GM18858 (cell line): ENCODE measurements at regions not wholly inside any gene's neighbourhood (a gene's known extent, or its start where the extent isn't known, plus 50 kb on each side); places are given as distances from the start of the nearest gene placed in this dataset.
"Not testable (repeated sequence)": the region's sequence is repeated elsewhere in the genome, so short reads cannot be mapped to it uniquely, and the experiment has no call there.

ENCODE experiments used
- ATAC-seq: cut with Tn5 transposase; IDR thresholded peaks from one replicate; pipeline ENCODE4 v1.9.1; 2021; ENCODE audit not compliant: unreplicated experiment

DNA sequence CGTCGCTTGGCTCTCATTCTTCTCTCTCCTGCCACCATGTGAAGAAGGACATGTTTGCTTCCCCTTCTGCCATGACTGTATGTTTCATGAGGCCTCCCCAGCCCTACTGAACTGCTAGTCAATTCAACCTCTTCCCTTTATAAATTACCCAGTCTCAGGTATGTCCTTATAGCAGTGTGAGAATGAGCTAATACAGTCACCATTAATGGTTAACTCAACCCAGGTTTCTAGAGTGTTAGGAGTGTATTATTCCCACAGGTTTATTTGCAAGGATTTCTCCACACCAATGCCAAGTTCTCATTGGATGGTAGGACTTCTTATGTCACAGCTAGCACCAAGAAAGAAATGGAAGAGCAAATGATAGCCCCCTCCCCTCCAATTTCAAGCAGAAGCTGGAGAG, 71.9 kb downstream of the DYNAP start:
- no peak for ATAC-seq

DNA sequence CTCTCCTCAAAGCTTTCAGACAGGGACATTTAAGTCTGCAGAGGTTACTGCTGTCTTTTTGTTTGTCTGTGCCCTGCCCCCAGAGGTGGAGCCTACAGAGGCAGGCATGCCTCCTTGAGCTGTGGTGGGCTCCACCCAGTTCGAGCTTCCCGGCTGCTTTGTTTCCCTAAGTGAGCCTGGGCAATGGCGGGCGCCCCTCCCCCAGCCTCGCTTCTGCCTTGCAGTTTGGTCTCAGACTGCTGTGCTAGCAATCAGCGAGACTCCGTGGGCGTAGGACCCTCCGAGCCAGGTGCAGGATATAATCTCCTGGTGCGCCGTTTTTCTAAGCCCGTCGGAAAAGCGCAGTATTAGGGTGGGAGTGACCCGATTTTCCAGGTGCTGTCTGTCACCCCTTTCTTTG, 78.7 kb downstream of the DYNAP start:
- ATAC-seq: not testable (repeated sequence)

DNA sequence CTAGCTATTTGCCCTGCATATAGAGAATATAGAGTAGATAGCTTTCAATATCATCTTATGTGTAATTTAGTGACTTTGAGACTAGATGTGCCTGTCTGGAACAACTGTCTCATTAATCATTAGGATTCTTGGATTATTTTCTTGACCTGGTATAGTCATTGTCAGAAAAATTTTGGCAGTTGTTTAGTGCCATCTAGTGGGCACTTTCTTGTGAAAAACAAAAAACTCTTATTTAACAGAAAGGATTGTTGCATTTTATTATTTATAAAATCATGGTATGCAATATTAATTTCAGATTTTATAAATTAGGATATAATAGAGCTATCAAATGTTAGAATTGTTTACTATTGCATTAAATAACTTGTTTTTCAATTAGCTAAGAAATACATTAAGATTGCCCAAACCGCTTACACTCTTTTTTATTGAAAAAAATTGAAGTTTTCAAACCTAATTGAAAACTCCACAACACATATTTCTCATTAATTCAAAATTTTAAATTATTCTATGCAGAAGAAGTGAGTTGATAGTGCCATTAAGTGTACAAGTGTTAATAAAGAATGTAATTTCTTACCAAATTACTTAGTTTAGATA, 80.3 kb downstream of the DYNAP start:
- ATAC-seq: no peak

DNA sequence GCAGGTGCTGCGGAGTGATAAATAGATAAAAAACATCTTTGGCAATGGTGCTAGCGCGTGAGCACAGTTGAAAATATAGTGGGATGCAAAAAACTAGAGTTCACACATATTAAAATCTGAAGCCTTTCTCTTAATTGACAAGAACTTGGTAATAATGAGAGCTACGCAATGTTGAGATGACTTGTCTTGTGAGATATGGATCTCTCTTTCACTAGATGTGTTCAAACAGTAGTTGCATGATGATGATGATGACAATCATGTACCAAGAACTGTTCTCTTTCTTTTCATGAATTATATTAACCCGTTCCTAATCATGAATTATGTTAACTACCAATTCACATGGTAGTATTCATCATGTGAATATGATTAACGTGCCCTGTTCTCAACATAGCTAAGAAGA, 81.1 kb downstream of the DYNAP start:
- ATAC-seq: no peak

DNA sequence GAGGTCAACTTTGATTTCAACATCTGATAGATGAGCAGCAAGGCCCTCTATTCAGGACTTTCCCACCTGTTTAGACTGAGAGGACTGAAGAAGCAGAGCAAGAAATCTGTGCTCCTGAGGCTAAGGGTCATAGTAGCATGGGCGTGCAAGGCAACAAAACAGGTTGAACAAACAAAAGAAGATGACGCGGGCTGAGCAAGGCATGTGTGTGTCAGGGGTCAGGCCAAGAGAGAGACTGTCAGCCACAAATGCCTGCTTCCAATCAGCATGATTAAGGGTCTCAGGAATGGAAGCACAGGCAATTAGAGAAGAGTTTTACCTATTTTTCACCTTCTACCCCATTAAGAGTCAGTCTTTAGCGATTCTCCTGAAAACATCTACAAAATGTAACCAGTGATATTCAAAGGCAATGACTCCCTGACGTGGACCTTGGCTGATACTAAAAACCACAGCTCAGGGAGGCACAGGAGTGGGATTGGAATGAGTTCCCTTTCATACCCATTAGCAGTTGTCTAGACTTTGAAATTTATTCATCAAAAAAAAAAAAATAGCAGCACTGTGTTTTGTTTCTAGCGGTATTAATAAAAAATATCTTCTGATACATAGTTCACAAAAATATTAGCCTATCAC, 81.9 kb downstream of the DYNAP start:
- ATAC-seq: no peak

DNA sequence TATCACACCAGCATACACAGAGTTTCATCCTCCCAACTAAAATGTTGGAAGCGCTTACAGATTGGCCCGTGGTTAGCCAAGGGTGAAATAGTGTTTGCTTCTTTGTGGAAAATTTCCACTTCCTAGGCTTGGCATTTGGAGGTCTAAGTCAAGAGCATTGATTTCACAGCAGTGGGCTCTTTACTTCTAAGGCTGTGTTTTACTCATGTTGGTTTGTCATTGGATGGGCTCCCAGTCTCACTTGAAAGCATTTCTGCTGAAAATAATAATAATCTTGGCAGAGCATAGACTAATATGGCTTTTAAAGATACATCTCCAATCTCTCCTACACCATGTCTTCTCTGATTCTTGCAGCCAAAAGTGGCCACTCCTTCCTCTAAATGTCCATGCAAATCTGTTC, 82.9 kb downstream of the DYNAP start:
- ATAC-seq: no peak

DNA sequence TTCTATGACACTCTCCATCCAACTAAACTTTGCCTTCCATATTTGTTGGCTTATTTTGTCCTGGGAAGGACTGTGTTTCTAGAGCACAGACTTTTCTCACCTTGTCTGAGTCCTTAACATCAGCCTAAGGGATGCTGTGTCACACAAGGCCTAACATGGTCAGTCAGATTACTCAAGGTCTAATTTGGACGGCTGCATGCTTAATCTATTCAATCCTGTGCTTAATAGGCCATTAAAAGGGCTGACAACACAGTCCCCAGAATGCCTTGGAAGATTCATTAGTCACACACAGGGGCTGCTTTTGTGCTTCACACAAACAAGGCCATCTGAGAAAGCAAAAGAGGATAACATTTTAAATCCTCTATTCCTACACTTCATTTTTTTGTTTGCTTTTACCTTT, 84.0 kb downstream of the DYNAP start:
- ATAC-seq: no peak

DNA sequence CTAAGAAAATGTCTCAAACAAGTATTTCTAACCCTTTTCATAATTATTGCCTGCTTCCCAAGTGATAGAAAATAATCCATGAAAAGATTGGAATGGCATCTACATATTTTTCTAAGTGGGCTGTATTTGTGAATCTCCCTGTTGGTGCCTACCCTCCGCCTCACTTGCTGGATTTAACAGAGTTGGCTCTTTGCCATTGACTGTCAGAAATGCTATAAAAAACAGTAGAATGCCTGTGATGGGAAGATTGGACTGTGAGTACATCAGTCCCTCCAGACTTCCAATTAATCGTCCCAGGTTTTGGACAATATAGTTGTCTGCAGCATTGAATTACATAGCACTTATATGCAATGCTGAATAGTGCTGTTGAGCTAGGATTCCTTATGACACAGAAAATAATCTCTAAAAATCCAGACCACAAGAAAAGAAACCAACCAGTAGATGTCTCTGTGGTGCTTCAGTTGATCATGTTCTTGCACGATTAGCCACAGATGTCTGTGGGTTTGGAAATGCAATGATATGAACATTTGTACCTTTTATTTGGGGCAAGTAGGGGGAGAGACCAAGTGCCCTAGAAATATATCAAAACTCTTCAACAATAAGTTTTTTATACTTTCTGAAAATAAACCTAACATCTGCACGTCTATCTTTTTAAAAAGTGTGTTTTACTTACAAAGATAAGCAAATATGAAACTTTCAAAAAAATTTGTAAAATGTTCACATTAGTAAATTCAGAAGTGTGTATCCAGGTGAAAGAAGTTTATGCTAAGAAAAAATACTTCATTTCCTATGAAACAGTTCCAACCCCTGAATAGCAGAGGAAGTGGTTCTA, 88.5 kb downstream of the DYNAP start:
- peak; percentile 50 for ATAC-seq

DNA sequence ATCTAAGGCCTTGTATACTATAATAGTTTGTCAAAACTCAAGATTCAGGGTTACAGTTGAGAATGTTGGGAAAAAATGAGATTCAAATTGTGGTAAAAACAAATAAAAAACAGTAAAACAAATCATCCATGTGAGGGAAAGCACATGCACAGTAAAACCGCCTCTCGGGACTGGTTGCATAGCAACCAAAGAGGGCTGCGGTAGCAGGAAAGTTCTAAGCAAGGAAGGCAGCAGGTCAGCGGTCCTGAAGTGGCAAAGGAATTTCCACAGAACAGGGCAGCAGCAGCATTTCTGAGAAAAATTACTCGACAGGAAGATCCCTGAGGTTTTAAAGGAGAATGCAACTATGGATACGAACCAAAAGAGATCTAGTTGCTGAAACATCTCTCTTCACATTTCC, 93.7 kb downstream of the DYNAP start:
- ATAC-seq: no peak

DNA sequence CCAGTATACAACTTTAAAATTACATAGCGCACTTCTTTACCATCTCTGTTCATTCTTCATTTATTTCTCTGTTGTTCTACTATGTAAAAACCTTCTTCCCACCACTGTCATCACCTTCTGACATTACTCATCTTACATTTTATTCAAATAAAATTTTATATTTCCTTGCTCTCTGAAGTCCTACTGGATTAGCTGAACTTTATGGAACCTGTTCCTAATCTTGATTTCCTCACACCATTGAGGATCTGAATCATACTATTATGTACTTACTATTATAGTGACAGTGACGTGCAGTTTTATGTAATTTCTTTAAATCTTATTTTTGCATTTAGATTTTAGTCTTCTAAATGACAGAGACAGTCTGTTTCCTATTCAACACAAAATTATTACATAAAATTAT, 98.3 kb downstream of the DYNAP start:
- ATAC-seq: no peak

DNA sequence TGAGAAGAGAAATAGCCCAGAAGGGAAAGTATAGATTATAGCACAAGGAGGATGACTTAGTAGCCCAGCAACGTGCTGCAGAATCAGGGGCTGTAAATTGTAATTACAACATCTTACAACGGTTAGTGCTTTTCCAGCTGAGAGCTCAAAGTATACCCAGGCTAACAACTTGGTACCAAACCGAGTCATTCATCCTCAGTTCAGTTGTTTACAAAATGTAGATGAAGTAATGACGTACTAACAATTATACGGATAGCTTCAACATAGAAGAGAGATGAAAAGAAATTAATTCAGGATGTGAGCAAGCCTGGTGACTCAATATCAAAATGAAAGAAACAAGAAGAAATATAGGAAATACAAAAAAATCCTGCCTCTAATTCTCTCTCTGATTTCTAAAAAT, 99.2 kb downstream of the DYNAP start:
- ATAC-seq: no peak

DNA sequence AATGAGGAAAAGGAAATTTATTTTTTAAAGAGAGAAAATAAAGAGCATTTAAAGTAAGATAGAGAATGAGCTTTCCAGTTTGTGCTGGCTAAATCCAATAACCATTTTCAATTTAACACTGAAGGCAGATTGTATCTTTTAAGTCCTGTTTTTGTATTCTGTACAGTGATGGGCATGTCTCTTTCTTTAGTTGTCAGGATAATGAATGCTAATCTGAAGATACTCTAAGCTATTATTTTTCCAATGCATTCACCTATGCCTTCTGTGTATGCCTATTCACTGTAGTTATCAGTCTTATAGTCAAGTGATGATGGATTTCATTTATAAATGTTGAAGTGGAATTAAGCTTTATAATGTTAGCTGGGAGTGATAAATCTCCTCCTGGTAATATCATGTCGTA, 101.4 kb downstream of the DYNAP start:
- ATAC-seq: no peak

DNA sequence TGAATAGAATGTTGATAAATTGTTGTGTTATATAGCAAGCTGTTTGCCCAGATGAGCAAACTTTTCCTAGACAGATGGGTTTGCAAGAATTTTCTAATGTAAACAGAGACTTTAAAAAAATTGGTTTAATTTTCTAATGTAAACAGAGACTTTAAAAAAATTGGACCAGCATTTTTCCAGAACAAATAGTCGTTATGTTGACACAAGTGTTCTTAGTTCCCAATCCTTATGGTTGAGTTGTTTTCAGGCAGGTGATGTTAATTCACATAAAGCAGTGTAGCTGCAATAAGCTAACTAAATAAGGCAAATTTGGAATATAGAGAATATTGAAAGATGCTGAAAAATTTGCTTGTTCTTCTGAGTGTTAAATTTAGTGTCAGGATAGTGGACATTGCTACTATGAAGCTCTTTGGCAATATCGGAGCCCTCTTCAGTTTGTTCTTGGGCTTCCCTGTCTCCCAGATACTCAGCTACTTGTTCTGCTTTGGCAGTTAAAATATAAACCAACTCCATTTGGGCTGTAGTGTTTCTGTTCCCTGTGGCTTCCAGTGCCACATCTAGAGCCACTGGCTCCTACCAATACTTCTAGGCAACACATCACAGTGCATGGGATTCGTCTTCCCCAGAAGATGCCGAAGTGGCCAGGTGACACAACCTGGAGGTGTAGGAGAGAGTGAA, 105.7 kb downstream of the DYNAP start:
- ATAC-seq: no peak

DNA sequence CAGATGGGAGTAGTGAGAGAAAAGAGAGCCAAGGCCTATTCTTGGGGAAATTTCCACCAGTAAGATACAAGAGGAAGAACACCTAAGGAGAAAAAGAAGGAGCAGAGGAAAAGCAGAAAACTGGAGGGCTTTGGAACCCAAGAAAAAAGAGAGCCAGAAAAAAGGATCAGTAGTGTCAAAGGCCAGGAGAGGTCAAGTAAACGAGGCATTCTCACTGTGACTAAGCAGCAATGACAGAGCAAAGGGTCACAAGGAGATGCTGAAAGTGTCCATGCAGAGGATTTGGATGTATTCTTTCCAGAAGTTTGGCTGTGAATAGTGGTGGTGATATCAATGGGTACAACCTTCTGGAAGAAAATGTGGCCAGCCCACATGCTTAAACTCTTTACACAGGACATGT, 109.5 kb downstream of the DYNAP start:
- ATAC-seq: no peak

DNA sequence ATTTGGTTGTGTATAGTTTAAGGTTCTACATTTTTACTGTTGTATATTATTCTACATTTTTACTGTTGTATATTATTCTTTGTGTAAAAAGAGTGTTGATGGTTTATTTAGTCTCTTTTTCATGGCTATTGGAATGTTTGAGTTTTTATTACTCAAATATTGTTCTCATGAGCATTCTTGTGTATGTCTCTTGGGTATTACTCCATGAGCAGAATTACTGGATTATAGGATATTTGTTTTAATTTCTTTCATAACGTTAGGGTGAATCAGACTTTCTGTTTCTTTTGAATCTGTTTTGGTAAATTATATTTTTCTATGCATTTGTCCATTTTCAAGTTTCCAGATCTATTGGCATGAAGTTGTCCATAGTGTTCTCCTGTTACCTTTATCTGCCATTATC, 111.6 kb downstream of the DYNAP start:
- no peak for ATAC-seq

DNA sequence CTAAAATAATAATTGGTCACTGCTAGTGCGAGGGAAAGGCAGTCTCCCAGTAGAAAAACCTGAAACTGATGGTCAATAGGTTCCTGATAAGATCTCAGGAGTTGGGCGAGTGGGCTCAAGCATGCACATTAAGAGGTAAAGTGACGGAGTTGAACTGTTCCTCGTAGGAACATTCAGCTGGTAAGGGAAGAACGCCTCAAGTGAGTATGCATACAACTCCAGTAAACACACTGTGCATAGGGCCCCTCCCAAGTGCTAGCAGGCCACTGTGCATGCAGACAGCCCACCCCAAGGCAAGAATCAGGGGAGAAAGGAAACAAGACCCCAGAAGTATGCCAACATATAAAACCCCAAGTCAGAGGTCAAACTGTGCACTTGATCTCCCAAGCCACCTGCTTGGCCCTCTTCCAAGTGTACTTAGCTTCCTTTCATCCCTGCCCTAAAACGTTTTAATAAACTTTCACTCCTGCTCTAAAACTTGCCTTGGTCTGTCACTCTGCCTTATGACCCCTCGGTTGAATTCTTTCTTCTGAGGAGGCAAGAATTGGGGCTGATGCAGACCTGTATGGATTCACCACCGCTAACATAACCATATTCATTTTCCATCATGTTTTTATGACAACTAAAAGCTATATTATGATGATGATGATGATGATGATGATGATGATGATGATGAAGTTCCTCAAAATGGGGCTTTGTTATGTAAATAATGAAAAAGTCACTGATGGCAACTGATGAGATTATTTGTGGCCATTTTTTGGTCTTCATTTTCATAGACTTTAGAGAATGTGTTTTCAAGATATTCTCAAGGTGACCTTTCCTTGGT, 118.0 kb upstream of the RAB27B start:
- ATAC-seq: no peak

DNA sequence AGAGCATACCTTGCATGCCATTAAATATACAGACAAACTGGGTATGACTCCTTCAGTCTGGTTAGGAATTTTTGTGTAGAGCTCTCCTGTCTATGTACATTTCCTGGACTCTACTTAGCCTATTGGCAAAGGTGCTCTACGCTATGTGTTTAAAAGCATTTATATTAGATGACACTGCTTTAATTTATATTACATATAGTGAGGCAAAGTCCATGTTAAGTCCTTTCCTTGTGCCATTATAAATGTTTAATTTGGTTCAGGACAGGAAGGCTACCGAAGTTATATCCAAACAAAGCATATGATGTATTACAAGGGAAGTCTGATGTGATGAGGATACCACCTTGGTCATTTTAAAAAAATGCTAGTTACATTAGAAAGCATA, 117.4 kb upstream of the RAB27B start:
- no peak for ATAC-seq

DNA sequence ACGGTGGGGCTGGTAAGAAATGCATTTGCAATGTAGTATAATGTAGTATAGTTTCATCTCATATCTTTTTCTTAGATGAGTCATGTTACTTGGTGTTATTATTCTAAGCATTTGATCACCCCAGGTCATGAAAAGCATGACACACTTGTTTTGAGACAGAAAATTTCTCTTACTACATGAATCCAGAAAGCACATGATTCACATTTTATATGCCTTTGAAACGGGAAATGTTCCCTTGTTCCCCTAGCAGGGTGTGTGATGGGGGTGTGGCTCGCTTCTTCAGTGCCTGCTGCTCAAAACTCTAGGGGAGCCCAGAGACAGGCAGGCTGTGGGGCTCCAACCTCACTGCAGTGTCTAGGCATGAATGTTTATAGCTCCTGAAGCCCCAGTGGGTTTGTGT, 116.0 kb upstream of the RAB27B start:
- no peak for ATAC-seq

DNA sequence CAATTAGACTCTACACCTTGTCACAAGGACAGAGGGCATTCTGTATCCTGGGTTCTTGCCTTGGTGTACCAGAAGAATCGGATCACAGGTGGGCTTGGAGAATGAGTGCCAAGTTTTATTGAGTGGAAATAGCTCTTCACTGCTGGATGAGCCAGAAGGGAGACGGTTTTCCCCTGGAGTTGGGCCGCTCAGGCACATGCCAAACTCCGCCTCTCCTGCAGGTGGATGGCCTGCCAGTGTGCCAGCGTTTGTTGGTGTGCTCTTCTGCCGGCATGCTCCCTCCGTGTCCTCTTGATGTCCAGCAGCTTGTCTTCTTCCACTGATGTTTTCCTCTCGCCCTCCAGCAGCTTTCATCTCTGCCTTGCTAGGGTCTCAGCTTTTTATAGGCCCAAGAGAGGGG, 115.5 kb upstream of the RAB27B start:
- ATAC-seq: no peak

DNA sequence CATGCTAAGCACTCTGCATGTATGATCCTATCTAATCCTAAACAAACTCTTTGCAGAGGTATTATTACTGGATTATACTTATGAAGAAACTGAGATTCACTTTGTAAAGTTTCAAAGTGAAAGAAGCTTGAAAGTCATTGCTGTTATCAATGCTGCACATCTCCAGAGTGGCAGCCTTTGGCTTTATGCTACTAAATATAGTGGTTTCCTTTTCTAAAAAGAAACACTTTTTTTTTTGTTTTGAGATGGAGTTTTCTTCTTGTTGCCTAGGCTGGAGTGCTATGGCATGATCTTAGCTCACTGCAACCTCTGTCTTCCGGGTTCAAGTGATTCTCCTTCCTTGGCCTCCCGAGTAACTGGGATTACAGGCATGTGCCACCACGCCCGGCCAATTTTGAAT, 114.9 kb upstream of the RAB27B start:
- ATAC-seq: no peak

DNA sequence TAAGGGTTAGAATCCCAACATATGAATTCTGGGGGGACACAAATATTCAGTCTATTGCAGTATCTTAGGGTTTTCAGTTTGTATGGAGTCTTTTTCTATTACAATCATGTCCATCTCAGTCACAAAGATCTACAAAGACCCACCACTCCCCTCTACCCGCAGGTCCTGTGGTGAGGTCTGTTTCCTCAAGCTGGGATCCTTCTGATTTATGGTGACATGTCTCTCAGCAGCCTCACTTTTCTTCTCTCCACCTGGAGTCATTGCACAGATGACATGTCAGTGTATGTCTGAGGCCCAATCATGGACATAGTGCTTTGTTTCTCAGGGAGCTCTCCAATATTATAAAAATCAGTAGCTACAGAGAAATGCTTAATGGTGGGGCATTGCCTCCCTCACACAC, 113.4 kb upstream of the RAB27B start:
- no peak for ATAC-seq
